ENCODE measurements at regions not wholly inside any gene's neighbourhood (a gene's known extent, or its start where the extent isn't known, plus 50 kb on each side); places are given as distances from the start of the nearest gene placed in this dataset.

- no peak for TF ChIP-seq CTCF (IDR thresholded peaks at IDR 0.05)
- TF ChIP-seq POLR2A (IDR thresholded peaks at IDR 0.05): no peak
- H3K4me1 ChIP-seq (replicated peaks in 1 of 2): peaks cover 0 to 12% of the 10 kb centered on the region in 2 donors
- DNase-seq: no peak
- no peaks in the 10 kb centered on the region for H3K27me3 ChIP-seq
- H3K27ac ChIP-seq: peak overlapping the region in 4 of 5 donors; percentile 25 to 77 (median 28)
- intact Hi-C loops (cut with DNase I): no loop called here
- WGBS, 4 donors: 79 to 91% (median 84%) methylated on average over 2 of the region's 2 CpGs
- no peaks in the 10 kb centered on the region for H3K36me3 ChIP-seq (replicated peaks in 1 of 2)
- no peak overlapping the region for H3K4me3 ChIP-seq
- no peaks in the 10 kb centered on the region for H3K9me3 ChIP-seq (replicated peaks in 1 of 3)
Measured at GRCh38 chr13:77832339-77833100, 86.1 kb downstream of the EDNRB start.

GRCh38 chr13:77831866-77832265 lies 86.8 kb downstream of the EDNRB start:
- 79 to 83% (median 81%) methylated on average over 5 of the region's 5 CpGs for WGBS, 4 donors
- peaks cover 0 to 12% of the 10 kb centered on the region in 2 donors for H3K4me1 ChIP-seq (replicated peaks in 1 of 2)
- peak overlapping the region in 2 of 5 donors; percentile 25 to 56 for H3K27ac ChIP-seq
- no peaks in the 10 kb centered on the region for H3K27me3 ChIP-seq
- TF ChIP-seq POLR2A (IDR thresholded peaks at IDR 0.05): no peak
- no peak for TF ChIP-seq CTCF (IDR thresholded peaks at IDR 0.05)
- no peaks in the 10 kb centered on the region for H3K36me3 ChIP-seq (replicated peaks in 1 of 2)
- H3K4me3 ChIP-seq: no peak overlapping the region
- no peak for DNase-seq
- no peaks in the 10 kb centered on the region for H3K9me3 ChIP-seq (replicated peaks in 1 of 3)
- intact Hi-C loops (cut with DNase I): no loop called here

GRCh38 chr13:77829963-77830362 lies 88.7 kb downstream of the EDNRB start:
- Histone ChIP-seq H3K9me3 (replicated peaks in 1 of 3) (no peaks in the 10 kb centered on the region), H3K4me3 (no peak overlapping the region), H3K4me1 (replicated peaks in 1 of 2) (peaks cover 0 to 12% of the 10 kb centered on the region in 2 donors), H3K27me3 (no peaks in the 10 kb centered on the region), H3K27ac (no peak overlapping the region), H3K36me3 (replicated peaks in 1 of 2) (no peaks in the 10 kb centered on the region)
- DNase-seq: no peak
- intact Hi-C loops (cut with DNase I): no loop called here
- TF ChIP-seq CTCF (IDR thresholded peaks at IDR 0.05) (no peak), POLR2A (IDR thresholded peaks at IDR 0.05) (no peak)

- H3K27ac ChIP-seq: no peak overlapping the region
Measured at GRCh38 chr13:77828799-77829198, 89.8 kb downstream of the EDNRB start.

More at GRCh38 chr13:77828799-77829198, 89.8 kb downstream of the EDNRB start:
- intact Hi-C loops (cut with DNase I): no loop called here
- H3K27me3 ChIP-seq: no peaks in the 10 kb centered on the region
- no peaks in the 10 kb centered on the region for H3K36me3 ChIP-seq (replicated peaks in 1 of 2)
- no peak for DNase-seq
- peaks cover 0 to 8% of the 10 kb centered on the region in 2 donors for H3K4me1 ChIP-seq (replicated peaks in 1 of 2)
- TF ChIP-seq POLR2A (IDR thresholded peaks at IDR 0.05) (no peak), CTCF (IDR thresholded peaks at IDR 0.05) (no peak)
- no peaks in the 10 kb centered on the region for H3K9me3 ChIP-seq (replicated peaks in 1 of 3)
- H3K4me3 ChIP-seq: no peak overlapping the region
